GM12878 (cell line): ENCODE measurements at regions not wholly inside any gene's neighbourhood (a gene's known extent, or its start where the extent isn't known, plus 50 kb on each side); places are given as distances from the start of the nearest gene placed in this dataset.

Source experiments
- ATAC-seq: fragments of 200-7000 bp; cut with Tn5 transposase; 3 replicates; pipeline ENCODE4 v1.9.1; 2020; ENCODE audit warnings: mild to moderate bottlenecking, moderate library complexity
- BruUV-seq: library from RNA; stranded (reverse); fragments of 400-500 nt; replicated peaks from 2 replicates; lab custom pipeline; 2021; lab: Mats Ljungman, UMichigan
- CTCF ChIA-PET: fragments of 300-600 bp; sonication (Branson Sonifier 250); formaldehyde crosslinking; extraction: SDS; loops from one replicate; lab custom pipeline; 2021; ENCODE audit warnings: inconsistent platforms; lab: Yijun Ruan, JAX
- POLR2A ChIA-PET: fragments of 350-600 bp; formaldehyde crosslinking; extraction: SDS; loops from one replicate; lab custom pipeline; 2021; ENCODE audit warnings: inconsistent platforms; lab: Charles Lee
- RAD21 ChIA-PET: fragments of 300-600 bp; sonication (Branson Sonifier 250); formaldehyde crosslinking; loops from one replicate; lab custom pipeline; 2023; ENCODE audit warnings: antibody characterized with exemption; ENCODE audit not compliant: unreplicated experiment; lab: Charles Lee
- SMC1A ChIA-PET: fragments of 300-600 bp; sonication (Branson Sonifier 250); formaldehyde crosslinking; loops from one replicate; lab custom pipeline; 2023; ENCODE audit not compliant: unreplicated experiment, uncharacterized antibody; lab: Charles Lee
- DNase-seq: peaks from one replicate; pipeline ENCODE4 v3.0.0-alpha.2; 2011; ENCODE audit warnings: low read depth, low spot score
- FAIRE-seq: peaks from 3 replicates; lab custom pipeline; 2011; peaks lifted over from hg19 to GRCh38; lab: Jason Lieb, UNC
- H2AFZ ChIP-seq: 2 replicates; pipeline ENCODE4 v1.6.0; 2011; ENCODE audit warnings: low read depth, low read length, control low read depth; ENCODE audit not compliant: control insufficient read depth
- H3K27ac ChIP-seq: 2 replicates; pipeline ENCODE4 v1.5.1; 2011; ENCODE audit warnings: control low read depth; ENCODE audit not compliant: control insufficient read depth, insufficient read depth
- H3K27me3 ChIP-seq, 2 experiments: replicated peaks in 1 of 2; 2 replicates each; pipeline versions ENCODE4 v1.6.0 to v1.6.1; 2011; ENCODE audit warnings: low read length in 1 of 2; ENCODE audit not compliant: control insufficient read depth in 2 of 2, insufficient read depth in 2 of 2
- H3K36me3 ChIP-seq, 2 experiments: 2 replicates each; pipeline ENCODE4 v1.5.1; 2011; ENCODE audit warnings: low read length in 1 of 2; ENCODE audit not compliant: control insufficient read depth in 2 of 2, insufficient read depth in 2 of 2
- H3K4me1 ChIP-seq: 2 replicates; pipeline ENCODE4 v1.6.1; 2011; ENCODE audit warnings: mild to moderate bottlenecking, low read length, moderate library complexity, mixed read lengths; ENCODE audit not compliant: control insufficient read depth, insufficient read depth
- H3K4me2 ChIP-seq: 2 replicates; pipeline ENCODE4 v1.6.0; 2011; ENCODE audit warnings: control low read depth; ENCODE audit not compliant: control insufficient read depth, insufficient read depth
- H3K4me3 ChIP-seq: fragments of 200-600 bp; sonication (generic); 2 replicates; pipeline ENCODE4 v1.5.1; 2016
- H3K79me2 ChIP-seq: 2 replicates; pipeline ENCODE4 v1.6.0; 2011; ENCODE audit warnings: low read length; ENCODE audit not compliant: control insufficient read depth, insufficient read depth
- H3K9ac ChIP-seq: 2 replicates; pipeline ENCODE4 v1.8.0; 2011; ENCODE audit warnings: low read length, control low read depth, mixed read lengths; ENCODE audit not compliant: control insufficient read depth, insufficient read depth
- H3K9me3 ChIP-seq: replicated peaks from 3 replicates; pipeline ENCODE4 v1.5.1; 2011; ENCODE audit warnings: mild to moderate bottlenecking, low read length; ENCODE audit not compliant: control insufficient read depth, insufficient read depth
- H4K20me1 ChIP-seq: 2 replicates; pipeline ENCODE4 v1.6.0; 2011; ENCODE audit not compliant: control insufficient read depth, insufficient read depth
- ATF7 ChIP-seq: fragments of 450-650 bp; IDR thresholded peaks from 2 replicates; pipeline ENCODE4 v1.6.1; 2016; ENCODE audit warnings: low read depth, mild to moderate bottlenecking
- BCL11A ChIP-seq: IDR thresholded peaks from 2 replicates; pipeline ENCODE4 v1.6.1; 2011; ENCODE audit warnings: low read depth, low read length
- CBX3 ChIP-seq: fragments of 200-600 bp; sonication (generic); IDR thresholded peaks from 2 replicates; pipeline ENCODE4 v1.6.1; 2016; ENCODE audit warnings: low read depth, borderline replicate concordance
- ETV6 ChIP-seq, 2 experiments: fragments of 450-650 bp in 1 of 2; IDR thresholded peaks in 1 of 2; conservative IDR thresholded peaks in 1 of 2; 2 replicates each; pipeline ENCODE4 v1.6.1; 2014; ENCODE audit warnings: antibody characterized with exemption in 1 of 2, borderline replicate concordance in 1 of 2, low read depth in 1 of 2, mild to moderate bottlenecking in 1 of 2, moderate library complexity in 1 of 2
- GATAD2B ChIP-seq: fragments of 450-650 bp; conservative IDR thresholded peaks from 2 replicates; pipeline ENCODE4 v1.6.1; 2017; ENCODE audit warnings: low read depth, mild to moderate bottlenecking, moderate library complexity
- HDAC2 ChIP-seq: fragments of 200-600 bp; sonication (generic); IDR thresholded peaks from 2 replicates; pipeline ENCODE4 v1.6.1; 2017
- HDGF ChIP-seq: fragments of 450-650 bp; IDR thresholded peaks from 2 replicates; pipeline ENCODE4 v1.6.1; 2016; ENCODE audit warnings: antibody characterized with exemption
- POLR2AphosphoS2 ChIP-seq: IDR thresholded peaks from 2 replicates; pipeline ENCODE4 v1.6.1; 2011; ENCODE audit warnings: low read depth, mild to moderate bottlenecking, low read length, improper control_type of control experiment, moderate library complexity
- RELA ChIP-seq: fragments of 450-650 bp; IDR thresholded peaks from 2 replicates; pipeline ENCODE4 v1.8.0; 2014; ENCODE audit warnings: borderline replicate concordance; ENCODE audit not compliant: partially characterized antibody
- ZNF622 ChIP-seq: fragments of 450-650 bp; IDR thresholded peaks from 2 replicates; pipeline ENCODE4 v1.6.1; 2017; ENCODE audit warnings: mild to moderate bottlenecking, inconsistent platforms
- WGBS: methylation state at CpG from one replicate; pipeline ENCODE4 v1.1.6; 2016; ENCODE audit warnings: low lambda C conversion rate; ENCODE audit not compliant: insufficient replicate concordance, insufficient coverage; ENCODE audit errors: missing lambda C conversion rate; 5-methylcytosine and 5-hydroxymethylcytosine counted together
- in situ Hi-C: fragments of 300-500 bp; cut with MboI; formaldehyde crosslinking; loops from 9 replicates; pipeline ENCODE4 v1.14.3; 2018; ENCODE audit warnings: mixed read lengths
- intact Hi-C: fragments of 100-400 bp; cut with micrococcal nuclease; formaldehyde crosslinking; loops from one replicate; pipeline ENCODE4 v1.14.2; 2022; ENCODE audit not compliant: unreplicated experiment
- TF ChIP-seq, protein P1 (sequence below), 3 experiments: IDR thresholded peaks in 2 of 3; conservative IDR thresholded peaks in 1 of 3; 2 replicates each; pipeline ENCODE4 v1.5.1; 2011; ENCODE audit warnings: low read depth in 3 of 3, low read length in 3 of 3, mild to moderate bottlenecking in 3 of 3, control low read depth in 2 of 3, moderate library complexity in 2 of 3, inconsistent platforms in 1 of 3, mixed read lengths in 1 of 3; ENCODE audit not compliant: control insufficient read depth in 2 of 3, insufficient read depth in 1 of 3; ENCODE audit errors: extremely low read depth in 1 of 3

DNA sequence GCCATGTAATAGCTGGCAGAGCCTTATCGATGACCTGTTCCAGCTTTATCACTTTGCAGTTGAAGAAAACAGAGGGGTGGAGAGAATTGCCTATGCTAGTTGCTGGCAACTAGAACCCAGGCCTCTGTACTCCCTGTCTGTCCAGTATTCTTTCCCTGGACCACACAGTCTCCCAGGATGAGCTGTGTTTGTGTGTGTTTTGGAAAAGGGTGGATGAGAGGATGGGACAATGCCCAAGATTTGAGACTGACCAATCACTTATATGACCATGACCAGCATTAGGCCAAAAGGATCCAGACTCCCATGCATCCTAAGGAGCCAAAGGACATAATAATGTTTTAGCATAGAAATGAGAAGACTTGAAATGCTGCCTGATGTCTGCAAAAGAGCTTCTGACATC is 102.6 kb downstream of the CD200R1L start:
- Histone ChIP-seq H2AFZ (no peak overlapping the region), H3K9ac (no peak overlapping the region), H3K36me3 (no peaks in the 10 kb centered on the region), H3K79me2 (no peaks in the 10 kb centered on the region), H3K4me3 (no peak overlapping the region), H3K4me1 (no peaks in the 10 kb centered on the region), H3K27ac (no peak overlapping the region), H4K20me1 (no peaks in the 10 kb centered on the region), H3K27me3 (no peaks in the 10 kb centered on the region; a peak in 2 of 4 replicates), H3K4me2 (no peak overlapping the region), H3K9me3 (no peaks in the 10 kb centered on the region)
- BruUV-seq: no TSS peak
- RAD21 ChIA-PET: no interaction called here
- DNase-seq (no peak), ATAC-seq (no peak), FAIRE-seq (no peak)
- POLR2A ChIA-PET: interaction anchor here (0.8 to 1.2 kb wide), 3 partner anchors 16 to 235 kb away, joined by 3 to 5 read pairs (median 4); no protein-coding TSS in a partner anchor
- no peak for TF ChIP-seq HDGF
- no peak for TF ChIP-seq ZNF622
- TF ChIP-seq POLR2AphosphoS2: no peak
- TF ChIP-seq RELA: no peak
- no peak for TF ChIP-seq CBX3
- no peak for TF ChIP-seq ETV6 (conservative IDR thresholded peaks at IDR 0.05 in 1 of 2, IDR thresholded peaks at IDR 0.05 in 1 of 2; ENCODE audit: borderline replicate concordance in 1 of 2, low read depth in 1 of 2)
- CTCF ChIA-PET: interaction anchor here (0.8 to 7.7 kb wide), 3 partner anchors 9 to 236 kb away, joined by 3 to 65 read pairs (median 4); no protein-coding TSS in a partner anchor
- SMC1A ChIA-PET: interaction anchor here (0.9 to 8.8 kb wide), 3 partner anchors 8 to 70 kb away, joined by 3 to 46 read pairs (median 3); no protein-coding TSS in a partner anchor
- 100% methylated on average over 1 of the region's 1 CpG for whole genome bisulfite sequencing
- intact Hi-C loops: no loop called here
- in situ Hi-C loops: no loop called here

DNA sequence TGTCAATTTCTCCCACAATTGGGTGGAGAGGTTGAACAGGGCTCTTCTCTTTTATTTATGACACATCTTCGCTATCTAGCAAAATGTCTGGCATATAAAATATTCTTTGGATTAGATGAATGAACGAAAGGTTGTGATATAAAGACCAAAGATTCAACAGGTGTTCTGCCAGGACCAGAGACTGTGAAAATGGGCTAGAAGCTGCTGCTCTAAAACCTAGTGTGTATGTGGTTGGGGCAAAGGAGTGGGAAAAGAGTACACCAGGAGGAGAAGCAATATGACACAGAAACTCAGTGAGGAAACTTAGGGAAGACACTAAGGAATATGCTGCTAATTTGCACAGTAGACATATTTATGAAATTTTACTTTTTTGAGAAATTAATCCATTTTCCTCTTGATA is 102.0 kb upstream of the CCDC80 start:
- no peak overlapping the region for H3K4me3 ChIP-seq
- DNase-seq (no peak), FAIRE-seq (no peak), ATAC-seq (no peak)
- no peaks in the 10 kb centered on the region for H3K36me3 ChIP-seq
- 88% methylated on average over 2 of the region's 2 CpGs for WGBS
- H3K9ac ChIP-seq: no peak overlapping the region
- POLR2A ChIA-PET: interaction anchor here (1.2 kb wide), 1 partner anchor 154 kb away, joined by 4 read pairs; no protein-coding TSS in a partner anchor
- intact Hi-C loops (no loop called here), in situ Hi-C loops (no loop called here)
- H3K4me1 ChIP-seq: no peaks in the 10 kb centered on the region
- no peaks in the 10 kb centered on the region for H3K79me2 ChIP-seq
- no peak overlapping the region for H2AFZ ChIP-seq
- CTCF ChIA-PET: interaction anchor here (1.0 to 1.3 kb wide), 3 partner anchors 8 to 237 kb away, joined by 3 to 5 read pairs (median 4); no protein-coding TSS in a partner anchor
- H3K27me3 ChIP-seq: no peaks in the 10 kb centered on the region; a peak in 2 of 4 replicates
- no peaks in the 10 kb centered on the region for H3K9me3 ChIP-seq
- RAD21 ChIA-PET: interaction anchor here (1.2 kb wide), 1 partner anchor 236 kb away, joined by 3 read pairs; no protein-coding TSS in a partner anchor
- SMC1A ChIA-PET: interaction anchor here (1.3 to 8.8 kb wide), 2 partner anchors 7 to 224 kb away, joined by 3 to 46 read pairs; no protein-coding TSS in a partner anchor
- BruUV-seq: no TSS peak
- no peaks in the 10 kb centered on the region for H4K20me1 ChIP-seq
- no peak overlapping the region for H3K27ac ChIP-seq
- no peak overlapping the region for H3K4me2 ChIP-seq
- TF ChIP-seq HDAC2: no peak
- no peak for TF ChIP-seq ATF7
- TF ChIP-seq GATAD2B: no peak
- TF ChIP-seq, protein P1, sequence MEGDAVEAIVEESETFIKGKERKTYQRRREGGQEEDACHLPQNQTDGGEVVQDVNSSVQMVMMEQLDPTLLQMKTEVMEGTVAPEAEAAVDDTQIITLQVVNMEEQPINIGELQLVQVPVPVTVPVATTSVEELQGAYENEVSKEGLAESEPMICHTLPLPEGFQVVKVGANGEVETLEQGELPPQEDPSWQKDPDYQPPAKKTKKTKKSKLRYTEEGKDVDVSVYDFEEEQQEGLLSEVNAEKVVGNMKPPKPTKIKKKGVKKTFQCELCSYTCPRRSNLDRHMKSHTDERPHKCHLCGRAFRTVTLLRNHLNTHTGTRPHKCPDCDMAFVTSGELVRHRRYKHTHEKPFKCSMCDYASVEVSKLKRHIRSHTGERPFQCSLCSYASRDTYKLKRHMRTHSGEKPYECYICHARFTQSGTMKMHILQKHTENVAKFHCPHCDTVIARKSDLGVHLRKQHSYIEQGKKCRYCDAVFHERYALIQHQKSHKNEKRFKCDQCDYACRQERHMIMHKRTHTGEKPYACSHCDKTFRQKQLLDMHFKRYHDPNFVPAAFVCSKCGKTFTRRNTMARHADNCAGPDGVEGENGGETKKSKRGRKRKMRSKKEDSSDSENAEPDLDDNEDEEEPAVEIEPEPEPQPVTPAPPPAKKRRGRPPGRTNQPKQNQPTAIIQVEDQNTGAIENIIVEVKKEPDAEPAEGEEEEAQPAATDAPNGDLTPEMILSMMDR (IDR thresholded peaks at IDR 0.05 in 2 of 3, conservative IDR thresholded peaks at IDR 0.05 in 1 of 3; ENCODE audit: control insufficient read depth in 2 of 3, extremely low read depth in 1 of 3, insufficient read depth in 1 of 3, low read depth in 3 of 3, low read length in 3 of 3): no peak
- TF ChIP-seq BCL11A: no peak
